HG03439 (cell line): ENCODE measurements at regions not wholly inside any gene's neighbourhood (a gene's known extent, or its start where the extent isn't known, plus 50 kb on each side); places are given as distances from the start of the nearest gene placed in this dataset.

ENCODE experiments used
- ATAC-seq: cut with Tn5 transposase; IDR thresholded peaks from one replicate; pipeline ENCODE4 v1.9.1; 2021; ENCODE audit warnings: mild to moderate bottlenecking, moderate library complexity; ENCODE audit not compliant: unreplicated experiment

DNA sequence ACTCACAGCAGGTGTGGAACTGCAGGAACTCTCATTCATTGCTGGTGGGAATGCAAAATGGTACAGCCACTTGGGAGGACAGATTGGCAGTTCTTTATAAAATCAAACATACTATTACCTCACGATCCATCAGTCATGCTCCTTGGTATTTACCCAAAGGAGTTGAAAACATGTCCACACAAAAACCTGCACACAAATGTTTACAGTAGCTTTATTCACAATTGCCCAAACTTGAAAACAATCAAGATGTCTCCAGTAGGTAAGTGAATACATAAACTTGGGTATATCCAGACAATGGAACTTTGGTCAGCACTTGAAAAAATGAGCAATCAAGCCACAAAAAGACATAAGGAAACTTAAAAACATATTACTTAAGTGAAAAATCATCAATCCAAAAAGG lies 215.5 kb downstream of the IRX1 start:
- ATAC-seq, result no peak

DNA sequence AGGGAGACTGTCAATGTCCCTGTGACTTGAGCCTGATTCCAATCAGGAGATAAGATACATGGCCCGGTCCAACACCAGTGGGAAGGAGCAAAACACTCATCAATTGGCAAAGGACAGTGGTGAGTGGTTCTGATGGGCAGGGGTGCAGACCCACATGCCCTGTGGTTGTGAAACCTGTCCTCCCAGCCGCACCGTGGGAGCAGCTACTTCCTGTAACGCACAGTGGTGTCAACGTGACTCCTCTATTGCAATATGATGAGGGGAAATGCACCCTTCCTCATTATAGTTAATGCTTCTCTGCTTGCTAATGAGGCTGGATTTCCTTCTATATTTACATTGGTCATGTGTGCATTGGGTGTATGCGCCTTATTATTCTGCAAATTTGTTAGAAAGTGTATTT lies 223.0 kb downstream of the IRX1 start:
- no peak for ATAC-seq

DNA sequence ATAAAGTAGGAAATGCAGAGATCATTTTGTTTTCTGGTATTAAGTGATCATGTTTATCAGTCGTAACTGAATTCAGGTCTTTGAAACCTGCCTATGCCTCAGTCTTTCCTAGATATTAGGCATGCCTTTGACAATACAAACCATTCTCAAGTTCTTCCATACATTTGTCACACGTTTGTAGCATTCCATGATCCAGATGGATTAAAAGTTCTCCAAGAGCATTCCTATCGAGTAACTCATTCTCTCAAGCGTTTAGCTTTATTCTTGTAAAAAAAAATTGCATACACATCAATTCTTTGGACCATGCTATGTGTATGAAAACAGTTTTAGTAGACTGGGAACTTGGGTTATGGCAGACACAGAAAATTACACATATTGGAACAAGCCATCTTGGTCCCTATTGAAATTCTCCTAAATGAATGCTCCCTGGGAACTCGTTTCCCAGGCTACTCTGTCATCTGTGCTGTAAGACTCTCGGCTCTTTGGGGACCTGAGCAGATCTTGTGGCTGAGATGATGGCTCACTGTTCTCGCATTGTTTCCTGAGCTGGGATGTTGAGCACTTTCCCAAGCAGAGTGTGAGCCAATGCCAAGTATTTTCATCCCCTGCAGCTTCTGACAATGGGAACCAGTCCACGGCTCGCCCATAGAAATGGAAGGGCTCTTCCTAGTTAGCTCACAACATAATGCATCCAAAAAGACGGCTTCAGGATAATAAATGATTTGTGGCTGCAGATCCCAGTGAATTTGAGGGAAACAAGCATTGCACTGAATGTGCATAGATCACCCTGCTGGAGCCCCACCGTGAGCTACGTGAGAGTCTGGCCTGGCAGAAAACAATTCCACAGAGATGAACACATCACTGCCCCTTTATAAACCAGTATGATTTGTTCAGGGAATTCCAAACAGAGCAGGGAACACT lies 230.2 kb downstream of the IRX1 start:
- ATAC-seq, result no peak

DNA sequence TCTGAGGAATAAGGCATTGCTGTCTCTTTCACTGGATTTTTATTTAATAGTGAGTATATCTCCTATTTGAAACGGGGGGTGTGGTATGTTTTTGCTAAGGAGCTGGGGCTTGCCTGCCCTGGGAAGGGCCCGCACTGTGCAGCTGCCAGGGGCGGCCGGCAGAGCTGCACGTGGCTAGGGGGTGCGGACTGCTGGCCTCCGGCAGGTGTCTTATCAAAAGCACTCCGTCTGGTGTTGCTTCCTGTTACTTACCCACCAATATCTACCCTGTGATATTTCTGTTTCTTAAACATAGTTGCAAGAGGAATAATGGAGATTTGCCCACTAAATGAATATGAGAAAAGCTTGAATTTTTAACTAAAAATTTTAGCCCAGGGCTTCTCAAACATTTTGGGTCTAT lies 232.0 kb downstream of the IRX1 start:
- no peak for ATAC-seq

DNA sequence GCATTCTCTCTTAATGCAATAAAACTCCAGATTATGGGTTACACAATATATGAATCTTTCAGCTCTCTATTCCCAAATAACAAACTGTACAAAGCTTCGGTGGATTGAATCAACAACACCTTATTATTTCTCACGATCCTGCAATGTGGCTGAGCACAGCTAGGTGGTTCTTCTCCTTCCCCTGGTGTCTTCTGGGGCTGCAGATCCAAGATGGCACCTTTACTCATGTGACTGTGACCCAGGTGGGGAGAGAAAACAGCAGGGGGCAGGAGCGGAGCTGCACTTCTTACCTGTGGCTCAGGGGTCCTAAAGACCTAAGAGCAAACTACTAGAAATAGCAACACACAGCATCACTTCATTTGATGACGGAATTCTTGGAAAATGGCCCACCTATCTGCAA lies 233.1 kb downstream of the IRX1 start:
- ATAC-seq, result no peak

DNA sequence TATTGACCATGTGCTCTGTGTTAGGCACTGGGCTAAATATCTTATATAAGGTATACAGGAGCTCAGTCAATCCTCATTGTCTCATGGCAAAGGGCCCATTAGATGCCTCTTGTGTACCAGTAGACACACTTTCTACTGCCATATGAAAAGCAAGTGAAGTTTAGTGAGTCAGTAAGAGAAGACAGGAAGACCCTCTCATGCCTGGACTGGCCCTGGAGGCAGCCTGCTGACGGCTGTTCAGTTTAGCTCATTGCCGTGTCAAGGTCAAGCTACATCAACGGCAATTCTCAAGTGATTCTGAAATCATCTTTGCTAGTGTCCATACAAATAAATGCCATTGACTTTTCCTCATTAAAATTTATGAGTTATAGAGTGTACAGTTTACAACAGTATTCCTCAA lies 237.9 kb downstream of the IRX1 start:
- no peak for ATAC-seq

DNA sequence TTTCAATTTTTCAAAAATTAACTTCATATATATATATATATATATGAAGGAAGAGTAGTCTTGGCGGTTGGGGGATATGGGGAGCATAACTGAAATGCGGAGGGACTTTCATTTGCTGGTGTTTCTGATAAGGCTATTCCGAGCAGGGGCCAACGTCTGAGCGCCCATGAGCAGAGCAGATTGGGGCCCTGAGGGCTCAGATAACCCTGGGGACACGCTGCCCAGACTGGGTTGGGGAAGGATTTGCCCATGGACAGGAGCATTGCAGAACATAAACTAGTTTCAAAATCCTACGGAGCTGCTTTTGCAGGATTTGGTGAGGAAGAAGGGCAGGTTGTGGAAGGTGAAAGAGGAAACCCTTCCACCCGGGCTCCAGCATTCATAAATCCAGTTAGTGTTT lies 240.2 kb downstream of the IRX1 start:
- no peak for ATAC-seq

DNA sequence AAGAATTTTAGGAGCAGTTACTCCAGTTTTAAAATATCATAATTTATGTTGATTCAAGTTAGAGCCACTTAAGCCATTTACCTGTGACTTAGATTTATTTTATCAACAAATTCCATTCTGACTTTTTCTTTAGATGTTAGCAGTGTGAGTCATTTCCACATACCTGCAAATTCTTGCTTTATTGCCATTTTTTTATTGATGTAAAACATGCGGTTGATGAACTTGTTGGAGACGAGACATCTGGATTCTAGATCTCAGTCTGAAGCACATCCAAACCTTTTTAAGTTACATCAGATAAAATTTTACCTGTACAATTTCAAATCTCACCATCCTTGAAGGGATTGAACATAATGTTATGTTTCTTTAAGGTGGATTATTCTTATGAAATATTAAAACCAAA lies 240.9 kb downstream of the IRX1 start:
- no peak for ATAC-seq

DNA sequence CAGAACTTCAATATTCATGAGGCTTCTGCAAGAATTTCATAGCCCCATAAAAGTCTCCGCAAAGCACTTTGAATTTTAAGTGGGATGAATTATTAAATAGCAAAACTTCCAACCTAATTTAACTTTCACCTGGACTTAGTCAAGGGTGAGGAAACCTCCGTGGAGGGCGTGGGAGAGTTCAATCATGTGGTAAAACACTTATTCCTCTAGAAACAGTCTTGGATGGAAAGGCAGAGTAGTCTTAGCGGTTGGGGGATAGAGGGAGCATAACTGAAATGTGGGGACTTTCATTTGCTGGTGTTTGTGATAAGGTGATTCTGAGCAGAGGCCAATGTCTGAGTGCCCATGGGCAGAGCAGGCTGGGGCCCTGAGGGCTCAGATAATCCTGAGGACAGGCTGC lies 241.9 kb downstream of the IRX1 start:
- ATAC-seq, result no peak

DNA sequence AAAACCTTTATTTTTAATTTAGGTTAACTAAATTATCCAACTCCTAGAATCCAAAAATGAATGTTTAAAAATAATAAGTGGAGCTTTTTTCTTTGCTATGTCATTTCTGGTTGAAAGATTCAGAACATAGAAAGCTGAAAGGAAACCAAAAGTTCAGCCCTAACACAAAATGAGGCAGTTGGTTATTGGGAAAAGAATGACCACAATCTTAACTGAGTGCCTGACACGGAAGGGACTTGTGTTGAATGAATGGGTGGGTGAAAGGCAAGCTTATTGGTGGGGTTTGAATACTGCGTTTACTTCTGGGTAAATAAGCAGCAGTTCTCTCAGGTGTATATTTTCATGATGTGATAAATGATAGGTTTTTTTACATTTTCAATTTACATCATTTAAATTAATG lies 243.5 kb downstream of the IRX1 start:
- ATAC-seq, result no peak

DNA sequence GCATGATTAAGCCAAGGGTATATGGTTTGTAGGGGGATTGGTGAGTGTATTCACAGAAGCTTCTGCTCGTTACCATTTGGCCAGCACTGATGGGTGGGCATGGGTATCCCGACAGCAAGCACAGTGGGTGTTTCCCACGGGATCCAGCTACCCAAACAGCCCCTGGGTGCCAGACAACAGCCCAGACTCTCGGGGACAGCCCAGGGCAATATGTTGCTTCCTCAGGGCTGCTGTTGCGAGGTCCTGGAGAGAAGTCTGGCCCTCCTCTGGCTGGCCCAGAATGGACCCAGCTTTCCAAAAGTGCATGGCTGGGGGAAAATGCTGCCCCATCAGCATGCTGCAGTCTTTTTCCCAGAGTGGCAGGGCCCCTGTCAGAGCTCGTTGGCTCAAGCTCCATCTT lies 247.0 kb downstream of the IRX1 start:
- ATAC-seq, result no peak

DNA sequence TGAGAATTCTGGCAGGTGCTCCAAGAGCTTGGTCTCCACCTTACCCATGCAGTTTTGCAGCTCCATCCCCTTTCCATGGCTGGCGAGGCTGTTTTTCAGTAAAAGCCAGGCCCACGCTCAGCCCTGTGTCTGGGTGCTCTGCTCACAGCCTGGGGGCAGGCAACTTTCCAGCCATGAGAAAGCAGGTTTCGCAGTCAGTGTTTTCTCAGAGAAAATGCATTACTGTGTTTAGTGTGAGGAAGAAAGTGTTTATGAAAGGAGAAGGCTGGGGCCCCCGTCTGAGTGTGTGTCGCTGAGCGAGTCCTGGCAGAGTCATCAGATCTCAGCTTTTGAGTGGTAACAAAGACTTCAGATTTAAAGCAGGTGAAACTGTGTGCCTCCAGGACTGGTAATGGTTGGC lies 248.1 kb downstream of the IRX1 start:
- ATAC-seq, result no peak

DNA sequence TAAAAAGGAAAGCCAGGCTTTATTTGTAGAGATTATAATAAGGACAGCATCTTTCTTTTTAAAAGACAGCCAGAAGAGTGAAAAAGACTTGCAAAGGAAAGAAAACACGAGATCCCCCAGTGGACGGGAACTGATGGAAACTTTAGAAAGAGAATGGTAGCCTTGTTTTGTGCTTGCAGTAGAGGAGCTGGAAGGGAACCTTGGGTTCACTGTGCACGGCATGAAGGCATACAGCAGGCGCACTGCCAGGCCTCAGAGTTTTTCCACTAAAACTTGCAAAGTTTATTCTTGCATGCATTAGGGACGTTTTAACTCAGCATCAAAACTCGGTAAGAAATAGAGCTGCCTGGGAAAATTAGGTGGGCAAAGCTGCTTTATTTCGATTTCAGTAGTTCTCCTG lies 248.6 kb downstream of the IRX1 start:
- no peak for ATAC-seq

DNA sequence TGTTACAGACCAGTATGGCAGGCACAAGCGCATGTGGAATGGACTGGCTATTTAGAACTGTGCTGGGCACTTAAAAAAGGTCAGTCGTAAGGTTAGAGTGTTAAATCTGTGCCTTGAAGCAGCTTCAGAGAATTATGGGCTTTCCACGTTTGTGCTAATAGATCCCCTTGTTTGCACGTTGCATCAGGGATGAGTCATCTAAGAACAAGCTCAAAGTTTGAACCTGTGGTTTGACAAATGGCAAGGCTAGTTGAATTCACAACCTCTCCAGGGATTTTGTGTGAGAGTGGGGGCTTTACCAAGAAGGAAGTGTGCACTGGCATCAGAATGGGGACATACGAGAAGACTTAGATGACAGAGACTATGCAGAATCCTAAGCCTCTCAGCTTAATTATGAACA lies 249.6 kb downstream of the IRX1 start:
- no peak for ATAC-seq

DNA sequence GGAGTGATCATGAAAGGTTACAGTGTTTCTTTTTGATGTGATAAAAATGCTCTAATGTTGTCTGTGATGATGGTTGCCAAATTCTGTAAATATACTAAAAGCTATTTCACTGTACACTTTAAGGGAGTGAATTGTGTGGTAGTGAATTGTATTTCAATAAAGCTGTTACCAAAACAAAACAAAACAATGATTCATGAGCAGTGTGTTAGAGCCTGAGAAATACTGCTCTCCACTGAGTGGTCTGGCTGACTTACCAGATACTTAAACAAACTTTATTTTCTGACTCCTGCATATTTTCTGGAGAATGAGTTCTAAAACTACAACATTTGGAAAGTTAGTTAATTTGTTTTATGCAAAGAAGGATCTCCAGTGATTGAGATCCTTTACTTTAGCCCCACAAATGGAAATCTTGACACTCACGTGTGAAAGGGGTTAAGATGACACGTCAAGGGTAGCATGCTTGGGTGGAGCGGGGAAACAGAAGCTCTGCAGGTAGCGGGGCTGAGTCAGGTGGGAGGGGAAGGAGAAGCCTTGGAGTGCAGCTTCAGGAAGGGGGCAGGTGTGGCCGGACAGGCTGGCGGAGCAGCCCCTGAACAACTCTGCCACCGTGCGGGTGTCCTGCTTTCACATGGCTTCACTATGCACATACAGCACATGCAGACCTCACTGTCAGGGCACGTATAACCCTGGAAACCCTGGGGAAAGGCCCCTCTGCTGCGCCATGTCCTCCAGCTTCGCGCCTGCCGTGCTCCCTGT lies 256.7 kb downstream of the IRX1 start:
- ATAC-seq, result no peak

DNA sequence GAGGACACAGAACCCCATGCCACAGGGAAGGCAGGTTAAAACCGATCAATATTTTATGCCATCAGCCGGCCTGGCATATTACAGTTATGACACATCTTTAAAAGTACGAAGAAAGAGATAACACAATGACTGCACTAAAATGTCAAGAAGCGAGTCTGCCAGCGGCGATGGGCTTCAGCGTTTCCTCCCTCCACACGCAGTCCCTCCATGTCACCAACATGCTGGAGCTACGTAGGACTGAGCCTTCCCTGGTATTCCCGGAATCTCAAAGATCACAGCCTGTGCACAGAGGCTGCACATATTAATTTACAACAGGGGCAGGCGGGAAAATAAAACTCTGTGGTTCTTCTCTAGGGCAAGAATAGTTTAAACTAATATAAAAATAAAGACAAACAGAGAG lies 257.7 kb downstream of the IRX1 start:
- ATAC-seq, result no peak

DNA sequence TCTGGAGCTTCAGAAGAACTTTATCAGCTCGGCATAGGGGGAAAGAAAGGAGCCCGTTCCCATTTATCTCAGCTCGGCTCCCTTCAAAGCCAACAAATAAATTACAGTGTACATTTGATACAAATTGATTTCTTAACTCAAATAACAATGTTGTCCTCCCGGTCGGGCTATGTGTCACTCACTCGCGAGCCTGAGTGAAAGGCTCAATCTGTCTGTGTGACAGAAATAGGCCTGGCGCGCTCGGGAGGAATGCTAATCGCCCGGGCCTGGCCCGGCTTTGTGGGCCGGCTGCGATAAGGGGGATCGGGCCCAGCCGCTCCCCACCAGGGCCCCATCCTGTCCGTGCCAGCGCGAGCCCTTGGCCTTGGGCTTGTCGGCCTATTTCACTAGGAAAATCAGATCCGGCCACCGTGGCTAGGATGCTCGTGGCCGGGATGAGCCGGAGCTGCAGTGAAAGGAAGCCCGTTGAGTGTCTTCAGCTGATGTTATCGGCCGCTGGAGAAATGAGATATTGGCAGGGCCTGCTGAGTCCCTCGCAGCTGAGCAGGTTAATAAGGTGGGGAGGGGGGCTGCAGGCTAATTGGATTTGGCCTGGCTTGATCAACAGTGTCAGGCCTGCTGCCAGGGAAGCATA lies 258.7 kb downstream of the IRX1 start:
- ATAC-seq, result no peak

DNA sequence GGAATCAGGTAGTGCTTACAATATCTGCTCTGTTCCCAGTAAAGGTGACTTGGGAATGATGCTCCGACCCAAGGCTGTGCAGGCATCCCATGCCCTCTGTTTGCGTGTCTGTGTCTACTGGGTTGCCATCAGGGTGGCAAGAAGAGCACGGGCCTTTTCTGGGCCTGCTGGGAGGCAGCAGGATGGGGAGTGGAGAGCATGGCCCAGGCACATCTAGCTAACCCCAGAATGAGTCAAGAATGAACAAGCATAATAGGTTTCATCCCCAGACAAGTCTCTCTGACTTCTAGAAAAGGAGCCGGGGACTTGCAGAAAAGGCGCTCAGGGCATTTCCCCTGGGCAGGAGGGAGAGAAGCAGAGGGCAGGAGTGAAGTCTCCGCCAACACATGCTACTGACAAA lies 260.4 kb downstream of the IRX1 start:
- no peak for ATAC-seq

DNA sequence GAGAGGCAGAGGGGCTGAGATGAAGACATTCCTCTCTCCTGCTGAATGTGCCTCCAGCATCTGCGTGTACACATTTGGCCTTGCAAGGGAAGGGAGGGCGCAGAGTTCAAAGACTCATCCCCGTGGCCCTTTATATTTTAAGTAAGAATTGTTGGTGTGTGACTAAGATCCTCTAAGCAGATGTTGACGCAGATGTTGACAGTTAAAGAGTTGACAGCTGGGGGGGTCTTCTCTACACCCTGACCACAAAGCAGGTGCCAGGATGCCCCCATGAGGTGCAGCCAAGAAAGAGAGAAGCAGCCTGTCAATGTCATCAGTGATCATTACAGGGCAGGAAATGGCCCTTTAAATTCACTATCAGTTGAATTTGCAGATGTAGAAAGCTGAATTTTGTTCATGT lies 262.9 kb downstream of the IRX1 start:
- ATAC-seq, result no peak

DNA sequence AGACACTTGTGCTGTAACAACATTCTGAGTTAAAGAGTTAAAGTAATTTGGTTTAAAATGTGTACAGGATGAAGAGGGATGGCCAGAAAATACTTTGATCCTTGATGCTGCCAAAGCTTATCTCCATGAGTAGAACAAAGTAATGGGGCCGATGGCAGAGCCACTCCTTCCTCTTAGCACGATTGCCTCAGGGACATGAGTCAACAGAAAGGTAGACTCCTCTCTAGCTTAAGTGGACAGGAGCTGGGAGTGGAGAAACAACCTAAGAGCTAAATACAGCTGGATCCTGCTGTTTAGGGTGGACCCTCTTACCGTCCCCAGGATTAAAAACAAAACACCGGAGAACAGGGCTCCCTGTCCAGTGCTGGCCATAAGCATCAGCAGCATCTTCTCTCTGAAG lies 267.3 kb downstream of the IRX1 start:
- no peak for ATAC-seq

DNA sequence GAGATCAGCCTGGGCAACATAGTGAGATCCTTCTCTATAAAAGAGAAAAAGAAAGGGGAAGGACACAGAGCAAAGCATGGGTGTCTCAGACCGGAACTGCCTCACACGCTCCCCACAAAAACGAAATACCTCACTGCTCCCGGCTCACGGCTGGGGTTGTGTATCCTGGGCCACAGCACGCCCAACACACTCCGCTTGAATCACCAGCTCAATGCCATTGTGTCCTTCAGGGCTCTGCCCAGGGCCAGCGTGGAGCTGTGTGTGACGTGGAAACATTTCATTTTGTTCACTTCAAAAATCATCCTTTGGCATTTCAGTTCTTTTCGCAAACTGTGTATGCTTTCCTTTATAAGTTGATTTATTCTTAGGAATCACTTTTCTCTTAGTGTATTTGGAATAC lies 279.5 kb downstream of the IRX1 start:
- no peak for ATAC-seq

DNA sequence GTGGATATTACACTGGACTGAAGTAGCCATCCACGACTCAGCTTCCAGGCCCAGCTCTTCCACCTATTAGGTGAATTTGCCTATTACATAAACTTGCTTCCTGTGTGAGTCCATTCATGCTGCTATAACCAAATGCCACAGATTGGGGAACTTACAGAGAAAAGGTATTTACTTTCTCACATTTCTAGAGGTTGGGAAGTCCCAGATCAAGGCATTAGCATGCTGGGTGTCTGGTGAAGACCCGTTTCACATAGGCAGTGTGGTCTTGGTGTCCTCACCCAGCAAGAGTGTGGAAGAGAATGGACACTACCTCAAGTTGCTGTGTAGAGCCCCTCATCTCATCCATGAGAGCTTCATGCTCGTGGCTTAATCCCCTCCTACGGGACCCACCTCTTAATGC lies 282.6 kb downstream of the IRX1 start:
- no peak for ATAC-seq
